Femur (tissue), 1 donor: ENCODE measurements at regions not wholly inside any gene's neighbourhood (a gene's known extent, or its start where the extent isn't known, plus 50 kb on each side); places are given as distances from the start of the nearest gene placed in this dataset.
"Not testable (repeated sequence)": the region's sequence is repeated elsewhere in the genome, so short reads cannot be mapped to it uniquely, and the experiment has no call there.

Experiments
- DNase-seq: peaks from one replicate; pipeline ENCODE4 v3.0.0-alpha.2; 2017

GRCh38 chr12:92059960-92060359 lies 85.7 kb downstream of the BTG1 start:
- no peak for DNase-seq

- DNase-seq: no peak
Measured at GRCh38 chr12:92058664-92059063, 87.0 kb downstream of the BTG1 start.

- not testable (repeated sequence) for DNase-seq
Measured at GRCh38 chr12:92056756-92057155, 88.9 kb downstream of the BTG1 start.

GRCh38 chr12:92056290-92056689 lies 89.4 kb downstream of the BTG1 start:
- DNase-seq: no peak

- DNase-seq: no peak
Measured at GRCh38 chr12:92055877-92056276, 89.8 kb downstream of the BTG1 start.

GRCh38 chr12:92051441-92051840 lies 94.2 kb downstream of the BTG1 start:
- DNase-seq: no peak

- DNase-seq: no peak
Measured at GRCh38 chr12:92049403-92049802, 96.2 kb downstream of the BTG1 start.

- no peak for DNase-seq
Measured at GRCh38 chr12:92047393-92047826, 98.2 kb downstream of the BTG1 start.

- DNase-seq: no peak
Measured at GRCh38 chr12:92046557-92047392, 98.9 kb downstream of the BTG1 start.

GRCh38 chr12:92045852-92046251 lies 99.8 kb downstream of the BTG1 start:
- no peak for DNase-seq

GRCh38 chr12:92044435-92044834 lies 101.2 kb downstream of the BTG1 start:
- DNase-seq: no peak

GRCh38 chr12:92042791-92043531 lies 102.7 kb downstream of the BTG1 start:
- DNase-seq: no peak

- no peak for DNase-seq
Measured at GRCh38 chr12:92041742-92042141, 103.9 kb downstream of the BTG1 start.

- DNase-seq: no peak
Measured at GRCh38 chr12:92039046-92039445, 106.6 kb downstream of the BTG1 start.

- no peak for DNase-seq
Measured at GRCh38 chr12:92038476-92038875, 107.2 kb downstream of the BTG1 start.

- DNase-seq: peak; percentile 46
Measured at GRCh38 chr12:92036771-92037453, 108.7 kb downstream of the BTG1 start.

- DNase-seq: no peak
Measured at GRCh38 chr12:92036061-92036620, 109.5 kb downstream of the BTG1 start.

- DNase-seq: no peak
Measured at GRCh38 chr12:92035477-92035876, 110.2 kb downstream of the BTG1 start.

- DNase-seq: peak; percentile 61
Measured at GRCh38 chr12:92034858-92035401, 110.7 kb downstream of the BTG1 start.

GRCh38 chr12:92034083-92034482 lies 111.6 kb downstream of the BTG1 start:
- no peak for DNase-seq

- DNase-seq: no peak
Measured at GRCh38 chr12:92032965-92033364, 112.7 kb downstream of the BTG1 start.

GRCh38 chr12:92032101-92032500 lies 113.5 kb downstream of the BTG1 start:
- no peak for DNase-seq

GRCh38 chr12:92030618-92031017 lies 115.0 kb downstream of the BTG1 start:
- DNase-seq: peak; percentile 23
